Non-pigmented ciliary epithelial cell (primary cell): ENCODE measurements at regions not wholly inside any gene's neighbourhood (a gene's known extent, or its start where the extent isn't known, plus 50 kb on each side); places are given as distances from the start of the nearest gene placed in this dataset.

Experiments used
- DNase-seq: peaks from one replicate; pipeline ENCODE4 v3.0.0-alpha.2; 2010; ENCODE audit warnings: low read depth

GRCh38 chr11:88231894-88232482 lies 56.7 kb upstream of the RAB38 start:
- peak; percentile 5 for DNase-seq

- DNase-seq: no peak
Observed at GRCh38 chr11:88229303-88229702, 54.1 kb upstream of the RAB38 start.
